ENCODE measurements at regions not wholly inside any gene's neighbourhood (a gene's known extent, or its start where the extent isn't known, plus 50 kb on each side); places are given as distances from the start of the nearest gene placed in this dataset.
"Not testable (repeated sequence)": the region's sequence is repeated elsewhere in the genome, so short reads cannot be mapped to it uniquely, and the experiment has no call there.

DNA sequence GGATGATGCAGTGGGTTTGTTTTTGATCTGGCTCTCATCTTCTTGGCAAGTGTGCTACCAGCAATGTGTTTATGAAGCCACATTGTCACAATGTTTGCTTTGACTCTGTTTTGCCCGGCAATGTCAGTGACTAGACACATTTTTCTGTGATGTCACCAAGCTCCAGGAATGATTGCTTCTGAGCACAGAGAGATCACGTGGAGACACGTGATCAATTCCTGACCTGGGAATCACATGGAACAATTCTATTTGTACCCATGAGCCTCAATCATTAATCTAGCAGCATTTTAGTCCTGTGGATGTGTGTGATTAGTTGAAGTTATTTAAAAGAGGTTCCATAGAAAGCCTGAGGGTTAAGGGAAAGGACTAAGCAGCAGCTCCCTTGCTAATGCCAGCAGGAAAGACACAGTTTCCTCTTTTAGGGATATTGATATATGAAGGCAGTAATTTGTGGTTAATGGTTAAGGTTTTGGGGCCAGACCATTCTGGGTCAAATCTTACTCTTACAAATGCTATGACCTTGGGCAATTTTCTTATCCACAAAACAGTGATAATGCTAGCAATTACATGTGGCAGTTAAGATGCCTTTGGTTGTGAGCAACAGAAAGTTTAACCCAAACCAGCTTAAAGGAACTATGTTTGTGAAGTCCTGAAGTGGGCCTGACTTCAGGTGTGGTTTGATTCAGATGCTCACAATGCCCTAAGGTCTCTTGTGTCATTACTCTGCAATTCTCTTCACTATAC is 59.0 kb downstream of the FASLG start:
- DNase-seq (ENCODE audit: low read depth in 4 of 4, low spot score in 2 of 4) = no peak

DNA sequence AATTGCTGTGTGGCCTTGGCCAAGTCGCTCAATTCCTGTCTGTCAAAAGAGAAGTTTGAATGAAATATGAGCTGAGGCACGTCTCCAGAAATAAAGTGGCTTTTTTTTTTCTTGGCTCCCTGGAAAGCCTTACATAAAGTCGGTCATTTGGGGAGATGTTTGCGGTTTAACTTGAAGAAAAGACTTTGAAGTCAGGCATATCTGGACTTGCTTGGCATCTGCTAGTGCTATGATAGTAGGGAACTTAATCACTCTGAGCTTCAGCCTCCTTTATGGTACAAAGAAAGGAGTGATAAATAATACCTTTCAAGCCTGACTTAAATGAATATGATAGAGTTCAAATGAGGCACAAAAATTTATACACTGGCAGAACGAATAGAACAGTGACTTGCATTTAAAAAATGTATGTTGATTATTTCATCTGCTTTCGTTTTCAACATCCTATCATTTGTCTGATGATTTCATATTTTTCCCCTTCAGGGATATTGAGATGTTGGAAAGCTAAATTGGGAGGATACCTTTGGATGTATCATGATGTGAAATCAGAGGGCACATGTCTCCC is 60.2 kb downstream of the FASLG start:
- no peak for DNase-seq (ENCODE audit: low read depth in 4 of 4, low spot score in 2 of 4)

DNA sequence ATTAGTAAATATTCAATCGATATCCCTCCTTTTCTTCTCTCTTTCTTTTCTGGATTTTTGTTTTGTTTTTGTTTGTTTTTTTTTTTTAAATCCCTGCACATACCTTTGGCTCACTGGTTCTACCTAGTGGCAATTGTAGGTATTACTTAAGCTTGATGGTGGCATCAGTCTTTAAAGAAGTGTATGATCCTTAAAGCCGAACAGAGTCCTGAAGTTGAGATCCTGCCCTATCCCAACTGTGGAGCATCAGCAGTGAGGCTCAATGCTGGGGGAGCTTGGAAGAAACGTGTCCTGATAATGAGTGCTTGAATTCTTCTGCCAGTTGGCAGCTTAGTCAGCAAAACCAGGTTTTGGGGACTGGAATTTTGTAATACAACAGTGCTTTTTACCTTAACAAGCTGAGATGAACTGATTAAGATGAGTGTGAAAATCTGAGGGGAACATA is 60.8 kb downstream of the FASLG start:
- DNase-seq (ENCODE audit: low read depth in 4 of 4, low spot score in 2 of 4) = peak in 1 of 4 donors; percentile 34

DNA sequence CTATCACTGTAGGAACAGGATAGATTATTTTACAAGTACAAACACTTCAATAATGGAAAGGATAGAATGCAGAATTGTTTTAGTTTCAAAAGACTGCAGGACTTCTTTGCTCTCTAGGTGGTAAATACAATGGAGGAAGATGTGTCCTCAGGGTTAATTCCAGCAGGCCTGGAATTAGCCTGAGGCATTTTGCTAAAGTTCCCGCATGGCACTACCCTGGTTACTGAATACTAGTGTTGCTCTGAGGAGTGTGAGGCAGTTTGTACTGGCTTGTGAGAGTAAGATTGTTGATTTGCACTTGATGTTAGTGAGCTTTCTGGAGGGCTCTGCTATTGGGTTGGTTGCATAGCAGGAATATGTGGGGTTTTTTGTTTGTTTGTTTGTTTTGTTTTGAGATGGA is 61.4 kb downstream of the FASLG start:
- DNase-seq (ENCODE audit: low read depth in 4 of 4, low spot score in 2 of 4) = no peak

DNA sequence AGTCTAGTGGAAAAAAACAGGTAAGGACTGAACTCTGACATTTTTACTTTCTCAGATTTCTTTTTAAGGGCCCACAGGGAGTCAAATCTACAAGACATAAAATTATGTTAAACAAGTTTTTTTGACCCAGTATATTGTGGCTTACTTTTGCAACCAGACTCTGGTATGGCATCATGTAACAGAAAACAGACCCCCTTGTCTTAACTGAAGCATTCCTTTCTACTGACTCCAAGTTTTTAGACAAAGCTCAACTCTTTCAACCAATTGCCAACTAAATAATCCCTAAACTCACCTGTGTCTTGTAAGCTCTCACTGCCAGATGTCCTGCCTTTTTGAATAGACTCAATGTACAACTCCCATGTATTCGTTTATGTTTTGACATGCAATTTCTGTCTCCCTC is 64.3 kb downstream of the FASLG start:
- no peak for DNase-seq (ENCODE audit: low read depth in 4 of 4, low spot score in 2 of 4)

DNA sequence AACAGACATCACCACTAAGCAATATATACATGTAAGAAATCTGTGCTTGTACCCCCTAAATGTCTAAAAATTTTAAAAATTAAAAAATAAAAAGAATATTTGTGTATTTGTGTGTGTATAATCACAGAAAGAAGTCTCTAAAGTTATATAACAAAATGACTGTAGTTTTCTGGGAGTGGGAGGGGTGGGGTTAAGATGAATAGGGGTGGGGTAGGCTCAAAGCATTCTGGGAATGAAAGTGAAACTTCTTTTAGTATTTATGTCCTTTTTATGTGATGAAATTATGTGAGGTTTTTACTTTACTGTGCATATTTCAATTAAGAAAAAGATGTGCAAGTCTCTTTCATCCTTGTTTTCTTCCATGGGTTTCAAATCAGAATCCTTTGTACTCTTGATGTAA is 65.3 kb downstream of the FASLG start:
- no peak for DNase-seq (ENCODE audit: low read depth in 4 of 4, low spot score in 2 of 4)

DNA sequence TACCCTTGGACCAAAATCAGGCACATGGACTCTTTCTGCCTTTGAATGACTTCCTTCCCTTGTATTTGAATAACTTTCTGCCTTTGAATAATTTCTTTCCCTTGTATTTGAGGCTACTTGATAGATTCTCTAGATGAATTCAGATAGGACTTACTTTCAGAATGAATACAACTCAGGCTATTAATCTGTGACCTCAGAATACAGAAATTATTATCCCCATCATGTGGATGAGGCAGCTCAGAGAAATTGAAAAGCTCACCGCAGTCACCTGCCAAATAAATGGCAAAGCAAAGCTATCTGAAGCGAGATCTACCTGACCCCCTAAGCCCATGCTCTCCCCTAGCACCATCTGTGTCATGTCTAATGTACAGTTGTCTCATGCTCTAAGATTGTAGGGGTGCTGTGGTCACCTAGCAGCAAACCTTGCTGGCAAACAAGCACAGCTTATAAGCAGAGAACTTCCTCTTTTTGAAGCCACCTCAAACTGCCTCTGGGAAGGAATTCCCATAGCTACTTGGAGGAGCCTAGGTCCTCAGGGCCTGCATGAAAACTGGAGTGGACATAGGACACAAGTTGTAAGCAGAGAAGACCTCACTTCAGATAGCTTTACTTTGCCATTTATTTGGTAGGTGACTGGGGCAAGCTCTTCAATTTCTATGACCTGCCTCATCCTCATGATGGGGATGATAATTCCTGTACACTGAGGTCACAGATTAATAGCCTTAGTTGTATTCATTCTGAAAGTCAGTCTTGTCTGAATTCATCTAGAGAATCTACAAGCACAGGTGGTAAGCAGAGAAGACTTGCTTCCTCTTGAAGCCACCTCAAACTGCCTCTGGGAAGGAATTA is 66.1 kb downstream of the FASLG start:
- DNase-seq (ENCODE audit: low read depth in 4 of 4, low spot score in 2 of 4) = no peak

DNA sequence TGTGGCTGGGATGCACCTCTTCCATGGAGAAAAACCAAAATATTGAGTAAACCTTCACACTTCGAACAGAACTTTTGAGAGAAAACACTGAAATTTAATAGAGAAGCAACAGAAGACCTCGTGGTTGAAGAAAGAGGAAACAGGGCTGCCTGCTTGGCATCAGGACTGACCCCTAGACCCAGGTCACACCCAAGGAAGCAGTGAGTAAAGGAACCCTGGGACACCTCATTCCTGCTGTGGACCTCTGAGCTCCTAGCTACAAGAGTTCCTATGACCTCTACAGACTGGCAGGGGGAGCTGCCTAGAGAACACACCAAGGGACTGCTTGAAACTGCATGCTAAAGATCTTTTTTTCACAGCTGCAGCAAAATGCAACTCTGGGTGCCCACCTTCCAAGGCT is 67.8 kb downstream of the FASLG start:
- no peak for DNase-seq (ENCODE audit: low read depth in 4 of 4, low spot score in 2 of 4)

DNA sequence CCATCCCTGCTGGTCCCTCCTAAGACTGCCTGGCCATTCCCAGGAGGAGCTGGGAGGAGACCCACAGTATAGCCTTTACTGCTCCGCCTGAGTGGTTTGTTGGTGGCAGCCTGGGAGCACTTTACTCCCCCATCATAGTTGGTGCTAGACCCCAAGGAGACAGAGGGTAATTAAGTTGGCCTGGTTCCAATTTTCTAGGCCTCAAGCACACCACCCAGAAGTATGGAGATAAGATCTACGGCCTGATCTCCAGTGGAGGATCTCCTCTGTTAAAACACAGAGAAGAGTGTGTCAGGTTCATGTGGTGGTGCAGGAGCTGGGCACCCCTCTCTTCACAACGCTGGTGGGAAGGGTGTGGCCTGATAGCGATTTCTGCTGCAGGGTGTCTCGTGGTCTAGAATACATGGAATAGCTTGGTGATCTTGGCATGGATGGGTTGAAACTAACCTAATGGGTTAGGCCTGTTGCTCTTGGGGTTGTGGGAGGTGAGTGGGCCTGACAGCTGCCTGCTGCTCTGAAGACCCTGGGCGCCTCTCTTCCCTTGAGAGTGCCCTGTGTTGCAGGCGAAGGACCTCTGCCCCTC is 68.5 kb downstream of the FASLG start:
- no peak for DNase-seq (ENCODE audit: low read depth in 4 of 4, low spot score in 2 of 4)

DNA sequence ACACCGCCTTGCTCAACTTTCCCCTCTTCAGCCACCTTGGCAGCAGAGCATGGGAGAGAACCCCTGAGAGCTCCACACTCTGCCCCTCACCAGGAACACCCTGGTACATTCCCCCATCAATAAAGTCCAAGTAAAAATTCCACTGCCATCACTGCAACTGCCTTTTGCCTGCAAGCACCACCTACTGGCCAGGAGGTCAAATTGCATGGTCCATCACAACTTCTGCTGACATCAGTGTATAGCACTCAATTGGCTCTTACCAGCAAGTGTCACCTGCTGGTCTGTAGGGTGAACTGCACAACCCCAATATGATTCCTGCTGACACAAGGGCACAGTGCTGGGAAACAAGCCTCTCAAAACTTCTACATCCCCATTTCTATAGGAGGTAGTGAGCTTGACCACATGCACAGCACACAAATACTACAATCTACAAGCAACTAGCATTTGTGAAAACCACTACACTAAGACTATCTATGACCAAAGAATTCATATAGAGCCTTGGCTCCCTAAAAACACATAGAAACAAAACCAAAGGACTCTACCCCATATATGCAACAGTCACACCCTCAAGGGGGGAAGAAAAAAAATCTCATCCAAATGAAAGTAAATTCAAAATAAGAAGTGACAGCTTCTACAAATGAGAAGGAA is 69.2 kb downstream of the FASLG start:
- DNase-seq (ENCODE audit: low read depth in 4 of 4, low spot score in 2 of 4) = no peak

DNA sequence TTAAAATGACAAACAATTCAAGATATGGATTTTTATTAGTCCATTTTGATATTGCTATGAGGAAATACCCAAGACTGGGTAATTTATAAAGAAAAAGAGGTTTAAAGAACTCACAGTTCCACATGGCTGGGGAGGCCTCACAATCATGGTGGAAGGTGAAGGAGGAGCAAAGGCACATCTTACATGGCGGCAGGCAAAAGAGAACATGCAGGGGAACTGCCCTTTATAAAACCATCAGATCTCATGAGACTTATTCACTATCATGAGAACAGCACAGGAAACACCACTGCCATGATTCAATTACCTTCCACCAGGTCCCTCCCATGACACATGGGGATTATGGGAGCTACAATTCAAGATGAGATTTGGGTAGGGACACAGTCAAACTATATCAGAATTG is 69.8 kb downstream of the FASLG start:
- not testable (repeated sequence) for DNase-seq (ENCODE audit: low read depth in 4 of 4, low spot score in 2 of 4)

DNA sequence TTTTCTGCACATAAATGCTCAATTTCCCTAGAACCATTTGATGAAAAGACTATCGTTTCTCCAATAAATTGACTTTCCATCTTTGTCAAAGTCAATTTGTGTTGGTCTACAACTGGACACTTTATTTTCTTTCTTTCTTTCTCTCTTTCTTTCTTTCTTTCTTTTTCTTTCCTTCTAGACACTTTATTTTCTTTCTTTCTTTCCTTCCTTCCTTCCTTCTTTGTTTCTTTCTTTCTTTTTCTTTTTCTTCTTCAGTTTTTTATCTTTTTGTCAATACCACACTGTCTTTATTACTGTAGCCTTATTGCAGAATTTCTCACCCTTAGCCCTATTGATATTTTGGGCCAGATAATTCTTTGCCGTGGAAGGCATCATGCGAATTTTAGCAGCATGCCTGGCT is 73.5 kb downstream of the FASLG start:
- DNase-seq (ENCODE audit: low read depth in 4 of 4, low spot score in 2 of 4) = no peak

DNA sequence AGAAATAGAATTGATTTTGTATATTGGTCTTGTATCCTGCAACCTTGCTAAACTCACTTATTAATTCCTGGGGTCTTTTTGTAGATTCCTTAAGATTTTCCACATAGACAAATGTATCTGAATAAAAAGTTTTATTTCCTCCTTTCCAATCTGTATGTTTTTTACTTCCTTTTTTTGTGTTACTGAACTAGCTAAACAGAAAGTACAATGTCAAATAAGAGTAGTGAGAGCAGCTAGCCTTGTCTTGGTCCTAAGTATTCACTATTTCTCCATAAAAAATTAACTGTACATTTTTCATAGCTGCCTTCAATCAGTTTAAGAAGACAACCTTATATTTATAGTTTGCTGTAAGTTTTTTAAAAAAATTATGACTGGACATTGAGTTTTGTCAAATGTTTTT is 74.9 kb downstream of the FASLG start:
- no peak for DNase-seq (ENCODE audit: low read depth in 4 of 4, low spot score in 2 of 4)

DNA sequence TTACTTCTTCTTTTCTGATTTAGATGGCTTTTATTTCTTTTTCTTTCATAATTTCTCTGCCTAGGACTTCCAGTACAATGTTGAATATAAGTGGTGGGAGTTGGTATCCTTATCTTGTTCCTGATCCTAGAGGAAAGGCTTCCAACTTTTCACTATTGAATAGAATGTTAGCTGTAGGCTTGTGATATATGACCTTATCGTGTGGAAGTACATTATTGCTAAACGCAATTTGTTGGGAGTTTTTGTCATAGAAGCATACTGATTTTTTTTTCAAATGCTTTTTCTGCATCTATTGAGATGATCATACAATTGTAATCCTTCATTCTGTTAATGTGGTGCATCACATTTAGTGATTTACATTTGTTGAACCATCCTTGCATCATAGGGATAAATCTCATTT is 79.5 kb downstream of the FASLG start:
- no peak for DNase-seq (ENCODE audit: low read depth in 4 of 4, low spot score in 2 of 4)

DNA sequence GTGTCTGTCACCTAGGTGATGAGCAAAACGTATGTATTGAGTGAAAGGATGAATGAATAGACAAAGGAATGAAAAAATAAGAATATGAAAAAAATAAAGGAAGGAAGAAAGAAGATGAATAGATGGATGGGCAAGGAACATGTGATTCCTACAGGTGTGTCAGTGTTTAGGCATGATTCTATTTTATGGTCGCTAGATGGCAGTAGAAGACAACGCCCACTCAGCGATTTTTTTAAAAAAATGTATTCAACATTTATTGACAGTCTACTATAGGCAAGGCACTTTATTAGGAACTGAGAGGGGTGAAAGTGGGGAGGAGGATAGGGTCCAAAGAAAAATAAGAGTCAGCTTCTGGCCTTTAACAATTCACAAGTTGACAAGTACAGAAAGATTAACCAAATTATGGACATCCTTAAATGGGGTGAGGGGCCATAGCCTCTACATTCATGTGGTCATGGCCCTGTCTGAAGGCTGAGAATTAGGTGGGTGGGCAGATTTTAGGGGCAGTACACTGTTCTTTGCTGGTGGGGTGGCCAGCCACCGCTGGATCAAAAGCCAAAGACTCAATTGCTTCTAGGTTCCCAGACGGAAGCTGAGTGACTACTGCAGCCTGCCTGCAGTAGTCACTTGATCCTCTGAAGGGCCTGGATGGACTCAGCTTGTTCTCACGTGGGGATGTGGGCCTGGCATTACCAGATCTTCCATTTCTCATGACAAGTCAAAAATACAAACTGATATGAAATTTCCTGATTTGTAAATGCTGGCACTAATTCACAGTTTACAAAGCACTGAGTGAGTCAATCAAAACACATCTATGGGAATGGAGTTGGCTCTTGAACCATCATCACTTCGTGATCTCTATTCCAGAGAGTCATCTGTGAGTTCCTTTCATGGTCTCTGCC is 83.9 kb downstream of the FASLG start:
- DNase-seq (ENCODE audit: low read depth in 4 of 4, low spot score in 2 of 4) = no peak

DNA sequence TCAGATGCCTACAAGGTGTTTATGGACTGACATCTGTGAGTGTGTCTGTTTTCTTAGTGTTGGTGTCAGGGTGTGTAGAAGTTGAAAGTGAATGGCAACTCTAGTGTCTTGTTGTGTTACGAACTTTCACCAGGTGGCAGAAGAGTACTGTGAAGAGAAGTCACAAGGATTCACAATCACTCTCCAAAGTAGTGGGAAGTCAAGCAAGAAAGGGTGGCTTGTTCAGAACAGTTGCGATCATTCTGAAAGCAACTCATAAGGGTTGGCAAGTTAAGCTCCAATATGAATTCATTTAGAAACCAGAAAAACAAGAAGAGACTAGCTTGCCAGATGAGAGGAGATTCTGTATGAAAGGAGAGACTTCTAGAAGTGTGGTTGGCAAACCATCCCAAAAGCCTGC is 86.1 kb downstream of the FASLG start:
- DNase-seq (ENCODE audit: low read depth in 4 of 4, low spot score in 2 of 4) = peak in 2 of 4 donors; percentile 18 to 21

DNA sequence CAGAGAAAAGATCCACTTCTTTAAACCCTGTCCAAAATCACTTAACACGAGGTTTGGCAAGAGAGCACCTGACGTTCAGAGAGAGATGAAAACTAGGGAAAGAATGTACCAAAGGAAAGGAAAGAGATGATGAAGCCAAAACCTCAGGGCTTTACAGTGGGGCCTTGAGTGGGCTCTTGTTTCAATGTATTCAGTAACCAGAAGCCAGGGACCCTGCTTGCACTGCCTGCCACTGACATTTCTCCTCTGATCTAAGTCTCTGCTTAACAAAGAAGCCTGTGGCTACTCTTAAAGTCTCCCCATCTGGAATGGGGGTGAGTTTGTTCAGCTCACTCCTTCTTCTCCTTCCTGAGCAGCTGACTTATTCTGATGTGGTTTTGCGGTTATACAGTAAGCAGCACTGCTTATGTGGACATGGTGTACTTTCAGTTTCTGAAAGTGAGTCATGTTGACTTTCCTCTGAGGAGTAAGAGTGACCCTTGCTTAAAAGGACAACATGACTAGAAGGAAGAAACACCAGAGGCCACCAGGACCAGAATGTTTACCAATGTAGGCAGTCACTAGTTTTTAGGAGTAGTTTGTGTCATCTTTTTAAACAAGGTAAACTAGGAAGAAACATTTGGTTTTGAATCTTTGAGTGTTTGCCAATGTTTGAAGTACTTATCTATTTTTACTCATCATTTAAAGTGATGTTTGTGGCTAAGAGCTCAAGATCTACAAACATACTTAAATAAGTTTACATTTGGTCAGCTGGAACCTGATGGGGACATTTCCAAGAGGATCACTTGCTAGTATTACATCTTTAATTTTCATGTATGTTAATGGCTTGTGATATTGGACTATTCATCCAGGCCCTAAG is 87.4 kb downstream of the FASLG start:
- DNase-seq (ENCODE audit: low read depth in 4 of 4, low spot score in 2 of 4) = no peak

DNA sequence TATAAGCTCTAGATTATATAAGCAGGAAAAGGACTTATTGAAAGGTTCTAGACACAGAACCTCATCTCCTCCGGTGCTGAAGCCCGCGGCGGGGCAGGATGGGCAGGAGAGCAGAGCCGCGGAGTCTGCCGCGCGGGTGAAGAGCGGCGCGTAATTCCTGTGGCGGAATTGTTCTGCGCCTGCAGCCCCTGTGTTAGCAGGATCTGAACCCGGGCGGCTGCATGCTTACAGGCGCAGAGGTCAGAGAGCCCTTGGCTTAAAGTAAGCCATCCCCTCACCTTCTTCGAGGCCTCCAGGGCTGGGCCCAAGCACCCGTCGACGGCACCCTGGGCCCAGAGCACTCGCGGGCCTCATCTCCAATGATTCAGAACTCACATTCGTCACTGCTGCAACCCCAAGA is 89.3 kb downstream of the FASLG start:
- no peak for DNase-seq (ENCODE audit: low read depth in 4 of 4, low spot score in 2 of 4)

DNA sequence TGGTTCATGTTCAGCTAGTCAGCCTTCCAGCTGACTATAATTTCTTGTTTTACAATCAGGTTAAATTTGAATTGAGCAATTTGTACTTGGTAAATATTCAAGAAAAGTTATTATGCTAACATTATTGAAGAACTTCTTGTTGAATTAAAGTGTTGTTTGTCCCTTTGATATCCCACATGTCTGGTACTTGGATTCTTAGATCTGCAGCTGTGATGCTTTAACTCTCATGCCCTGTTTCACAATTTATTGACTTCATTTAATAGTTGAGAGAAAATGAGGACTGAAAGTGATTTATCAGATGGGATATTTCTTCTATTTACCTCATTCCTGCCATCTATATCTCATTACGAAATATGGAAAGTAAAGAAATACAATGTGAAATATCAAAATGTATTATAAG is 92.8 kb downstream of the FASLG start:
- no peak for DNase-seq (ENCODE audit: low read depth in 4 of 4, low spot score in 2 of 4)

All from left renal cortex interstitium (tissue), 4 donors.